HG03025 (cell line): ENCODE measurements at regions not wholly inside any gene's neighbourhood (a gene's known extent, or its start where the extent isn't known, plus 50 kb on each side); places are given as distances from the start of the nearest gene placed in this dataset.
"Not testable (repeated sequence)": the region's sequence is repeated elsewhere in the genome, so short reads cannot be mapped to it uniquely, and the experiment has no call there.

Experiments
- ATAC-seq: cut with Tn5 transposase; IDR thresholded peaks from one replicate; pipeline ENCODE4 v1.9.1; 2021; ENCODE audit warnings: mild to moderate bottlenecking, moderate library complexity; ENCODE audit not compliant: unreplicated experiment, low FRiP score

GRCh38 chr2:34545486-34546136 lies 946.5 kb upstream of the FAM98A start:
- ATAC-seq, result no peak

- ATAC-seq, result no peak
These were observed 935.7 kb upstream of the FAM98A start for GRCh38 chr2:34534761-34535160.

- no peak for ATAC-seq
These were observed 935.2 kb upstream of the FAM98A start for GRCh38 chr2:34534341-34534740.

GRCh38 chr2:34533585-34534183 lies 934.6 kb upstream of the FAM98A start:
- ATAC-seq, result no peak

GRCh38 chr2:34529965-34530364 lies 930.9 kb upstream of the FAM98A start:
- no peak for ATAC-seq

- ATAC-seq, result no peak
These were observed 924.9 kb upstream of the FAM98A start for GRCh38 chr2:34523958-34524514.

- no peak for ATAC-seq
These were observed 920.6 kb upstream of the FAM98A start for GRCh38 chr2:34519659-34520058.

GRCh38 chr2:34498561-34498960 lies 899.5 kb upstream of the FAM98A start:
- no peak for ATAC-seq

GRCh38 chr2:34494192-34494591 lies 895.1 kb upstream of the FAM98A start:
- ATAC-seq, result not testable (repeated sequence)

- no peak for ATAC-seq
These were observed 893.7 kb upstream of the FAM98A start for GRCh38 chr2:34492561-34493455.

- ATAC-seq, result no peak
These were observed 887.9 kb upstream of the FAM98A start for GRCh38 chr2:34486965-34487364.

GRCh38 chr2:34481542-34481941 lies 882.4 kb upstream of the FAM98A start:
- ATAC-seq, result no peak

GRCh38 chr2:34480366-34480765 lies 881.3 kb upstream of the FAM98A start:
- no peak for ATAC-seq

- no peak for ATAC-seq
These were observed 876.1 kb upstream of the FAM98A start for GRCh38 chr2:34475156-34475555.

- no peak for ATAC-seq
These were observed 875.5 kb upstream of the FAM98A start for GRCh38 chr2:34474646-34475045.

- ATAC-seq, result no peak
These were observed 848.0 kb upstream of the FAM98A start for GRCh38 chr2:34447097-34447496.

GRCh38 chr2:34423301-34423700 lies 824.2 kb upstream of the FAM98A start:
- no peak for ATAC-seq

- no peak for ATAC-seq
These were observed 820.8 kb upstream of the FAM98A start for GRCh38 chr2:34419856-34420255.

- ATAC-seq, result no peak
These were observed 817.8 kb upstream of the FAM98A start for GRCh38 chr2:34416856-34417255.

- ATAC-seq, result no peak
These were observed 815.8 kb upstream of the FAM98A start for GRCh38 chr2:34414856-34415255.

GRCh38 chr2:34408100-34408499 lies 809.0 kb upstream of the FAM98A start:
- ATAC-seq, result no peak
